PC-3 (cell line): ENCODE measurements at regions not wholly inside any gene's neighbourhood (a gene's known extent, or its start where the extent isn't known, plus 50 kb on each side); places are given as distances from the start of the nearest gene placed in this dataset.

ENCODE experiments used
- ATAC-seq: fragments of 200-7000 bp; cut with Tn5 transposase; 2 replicates; pipeline ENCODE4 v1.9.1; 2020; ENCODE audit warnings: mild to moderate bottlenecking, moderate library complexity
- BruUV-seq: library from RNA; stranded (reverse); fragments of 400-500 nt; replicated peaks from 2 replicates; lab custom pipeline; 2021; lab: Mats Ljungman, UMichigan
- CTCF ChIA-PET: fragments of 300-600 bp; sonication (Branson Sonifier 250); formaldehyde crosslinking; loops from one replicate; lab custom pipeline; 2022; ENCODE audit warnings: antibody characterized with exemption; lab: Charles Lee
- POLR2A ChIA-PET: fragments of 300-600 bp; sonication (Branson Sonifier 250); formaldehyde crosslinking; loops from one replicate; lab custom pipeline; 2022; ENCODE audit warnings: antibody characterized with exemption; ENCODE audit not compliant: unreplicated experiment; lab: Charles Lee
- DNase-seq: peaks from one replicate; pipeline ENCODE4 v3.0.0-alpha.2; 2015
- H2AFZ ChIP-seq: fragments of 300-600 bp; sonication (generic); 2 replicates; pipeline ENCODE4 v1.6.0; 2016; ENCODE audit warnings: antibody characterized with exemption, low read length
- H3F3A ChIP-seq: fragments of 300-600 bp; sonication (generic); one replicate; pipeline ENCODE4 v1.6.0; 2017; ENCODE audit warnings: antibody characterized with exemption, low read length, control low read depth, mild to moderate bottlenecking; ENCODE audit not compliant: unreplicated experiment
- H3K27ac ChIP-seq: fragments of 300-600 bp; sonication (generic); 2 replicates; pipeline ENCODE4 v1.5.1; 2016; ENCODE audit warnings: mild to moderate bottlenecking, low read length
- H3K27me3 ChIP-seq: fragments of 300-600 bp; sonication (generic); 2 replicates; pipeline ENCODE4 v1.6.1; 2016; ENCODE audit warnings: low read length, mixed read lengths
- H3K36me3 ChIP-seq: fragments of 300-600 bp; sonication (generic); 2 replicates; pipeline ENCODE4 v1.6.1; 2016; ENCODE audit warnings: low read depth, mixed run types, low read length, mixed read lengths
- H3K4me1 ChIP-seq: fragments of 300-600 bp; sonication (generic); 2 replicates; pipeline ENCODE4 v1.5.1; 2016; ENCODE audit warnings: low read length; ENCODE audit not compliant: insufficient read depth
- H3K4me2 ChIP-seq: fragments of 300-600 bp; sonication (generic); 2 replicates; pipeline ENCODE4 v1.6.0; 2016; ENCODE audit warnings: low read length
- H3K4me3 ChIP-seq: fragments of 300-600 bp; sonication (generic); 2 replicates; pipeline ENCODE4 v1.5.1; 2016; ENCODE audit warnings: mild to moderate bottlenecking, low read length, mixed read lengths
- H3K79me2 ChIP-seq: fragments of 300-600 bp; sonication (generic); 2 replicates; pipeline ENCODE4 v1.6.1; 2017; ENCODE audit warnings: low read length, mixed read lengths
- H3K9ac ChIP-seq: fragments of 300-600 bp; sonication (generic); 2 replicates; pipeline ENCODE4 v1.6.0; 2016; ENCODE audit warnings: mild to moderate bottlenecking, low read length
- H3K9me2 ChIP-seq: fragments of 300-600 bp; sonication (generic); replicated peaks from 2 replicates; pipeline ENCODE4 v1.6.1; 2016; ENCODE audit warnings: mixed run types, low read length, mixed read lengths
- H3K9me3 ChIP-seq: fragments of 300-600 bp; sonication (generic); 2 replicates; pipeline ENCODE4 v1.6.1; 2016; ENCODE audit warnings: low read length, mixed read lengths
- H4K20me1 ChIP-seq: fragments of 300-600 bp; sonication (generic); 2 replicates; pipeline ENCODE4 v1.6.1; 2016; ENCODE audit warnings: low read length, mixed read lengths
- EZH2 ChIP-seq: fragments of 300-600 bp; sonication (generic); IDR thresholded peaks from one replicate; pipeline ENCODE4 v1.6.1; 2017; ENCODE audit warnings: antibody characterized with exemption, mild to moderate bottlenecking, low read length; ENCODE audit not compliant: unreplicated experiment
- intact Hi-C: fragments of 100-400 bp; cut with micrococcal nuclease; formaldehyde crosslinking; loops from 2 replicates; pipeline ENCODE4 v1.9.0; 2023
- TF ChIP-seq, protein P1 (sequence below): fragments of 300-600 bp; sonication (generic); conservative IDR thresholded peaks from 2 replicates; pipeline ENCODE4 v1.5.1; 2017; ENCODE audit warnings: antibody characterized with exemption, low read depth, mild to moderate bottlenecking, low read length

DNA sequence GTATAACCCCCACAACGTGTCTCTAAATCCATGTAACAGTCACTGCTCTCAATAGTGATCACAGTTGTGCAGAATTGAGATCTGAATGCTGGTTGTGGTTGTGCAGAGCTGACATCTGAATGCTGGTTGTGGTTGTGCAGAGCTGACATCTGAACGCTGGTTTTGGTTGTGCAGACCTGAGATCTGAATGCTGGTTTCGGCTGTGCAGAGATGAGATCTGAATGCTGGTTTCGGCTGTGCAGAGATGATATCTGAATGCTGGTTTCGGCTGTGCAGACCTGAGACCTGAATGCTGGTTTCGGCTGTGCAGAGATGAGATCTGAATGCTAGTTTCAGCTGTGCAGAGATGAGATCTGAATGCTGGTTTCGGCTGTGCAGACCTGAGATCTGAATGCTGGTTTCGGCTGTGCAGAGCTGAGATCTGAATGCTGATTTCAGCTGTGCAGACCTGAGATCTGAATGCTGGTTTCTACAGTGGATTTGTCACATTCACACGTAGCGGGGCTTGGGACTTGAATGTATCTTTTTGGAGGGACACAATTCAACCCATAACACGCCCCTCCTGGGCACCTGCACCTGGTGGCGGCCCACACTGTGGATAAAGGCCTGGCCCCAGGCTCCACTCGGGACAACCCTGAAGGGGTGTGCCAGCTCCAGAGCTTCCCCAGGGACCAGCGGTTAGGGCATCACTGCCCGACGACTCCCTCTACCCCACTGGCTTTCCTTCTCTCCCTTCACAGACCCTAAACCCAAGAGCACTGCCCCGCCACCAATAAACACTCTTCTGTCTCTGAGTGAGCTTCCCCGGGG lies 51.1 kb upstream of the SLC66A3 start:
- ChIA-PET POLR2A (no interaction called here), CTCF (no interaction called here)
- no peak for DNase-seq
- no TSS peak for BruUV-seq
- Histone ChIP-seq H3F3A (no peaks in the 10 kb centered on the region), H2AFZ (no peak overlapping the region), H3K27ac (no peak overlapping the region), H3K36me3 (no peaks in the 10 kb centered on the region), H3K9me2 (no peaks in the 10 kb centered on the region), H4K20me1 (no peaks in the 10 kb centered on the region), H3K4me2 (no peak overlapping the region), H3K79me2 (no peaks in the 10 kb centered on the region), H3K27me3 (no peaks in the 10 kb centered on the region), H3K9me3 (no peaks in the 10 kb centered on the region), H3K4me3 (no peak overlapping the region), H3K4me1 (peaks cover 6% of the 10 kb centered on the region), H3K9ac (no peak overlapping the region)
- ATAC-seq = no peak
- intact Hi-C loops = no loop called here
- no peak for TF ChIP-seq EZH2

DNA sequence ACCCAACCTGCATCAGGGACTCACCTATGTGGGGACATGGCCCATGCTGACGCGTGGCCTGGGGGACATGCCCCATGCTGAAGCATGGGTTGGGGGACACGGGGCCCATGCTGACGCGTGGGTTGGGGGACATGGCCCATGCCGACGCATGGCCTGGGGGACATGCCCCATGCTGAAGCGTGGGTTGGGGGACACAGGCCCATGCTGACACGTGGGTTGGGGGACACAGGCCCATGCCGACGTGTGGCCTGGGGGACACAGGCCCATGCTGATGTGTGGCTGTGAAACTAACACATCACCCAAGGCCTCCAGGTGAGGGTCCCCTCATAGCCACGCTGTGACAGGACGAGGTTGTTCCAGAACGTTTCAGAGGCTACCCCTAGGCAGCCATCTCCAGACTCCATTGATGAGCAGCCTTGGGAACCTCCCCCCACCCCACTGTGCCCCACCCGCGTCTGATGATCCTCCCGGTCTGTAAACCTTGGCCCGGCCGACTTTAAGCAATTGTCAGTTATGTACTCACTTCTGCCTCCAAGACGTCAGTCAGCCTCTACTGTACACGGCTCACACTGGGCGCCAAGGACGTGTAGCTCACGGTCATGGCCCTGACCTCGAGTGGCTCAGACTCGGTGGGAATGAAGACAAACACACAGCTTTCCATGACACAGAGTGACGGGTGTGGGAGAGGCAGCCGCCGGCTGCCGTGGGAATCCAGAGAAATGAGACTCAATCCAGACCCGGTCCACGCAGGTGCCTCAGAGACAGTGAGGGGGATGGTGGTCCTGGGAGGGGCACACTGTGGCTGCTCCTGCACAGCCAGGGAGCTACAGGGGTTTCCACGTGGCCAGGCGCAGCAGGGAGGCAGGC lies 50.2 kb upstream of the SLC66A3 start:
- Histone ChIP-seq H3K79me2 (no peaks in the 10 kb centered on the region), H3K4me2 (no peak overlapping the region), H3K36me3 (no peaks in the 10 kb centered on the region), H3K27ac (no peak overlapping the region), H3K4me1 (peaks cover 6% of the 10 kb centered on the region), H3K27me3 (no peaks in the 10 kb centered on the region), H4K20me1 (no peaks in the 10 kb centered on the region), H2AFZ (no peak overlapping the region), H3F3A (no peaks in the 10 kb centered on the region), H3K9me3 (no peaks in the 10 kb centered on the region), H3K4me3 (no peak overlapping the region), H3K9ac (no peak overlapping the region), H3K9me2 (no peaks in the 10 kb centered on the region)
- ATAC-seq = no peak
- intact Hi-C loops = no loop called here
- no TSS peak for BruUV-seq
- ChIA-PET CTCF (interaction anchor here (0.7 kb wide), 1 partner anchor 671 kb away, joined by 10 read pairs; no protein-coding TSS in a partner anchor), POLR2A (no interaction called here)
- DNase-seq = no peak
- TF ChIP-seq, protein P1, sequence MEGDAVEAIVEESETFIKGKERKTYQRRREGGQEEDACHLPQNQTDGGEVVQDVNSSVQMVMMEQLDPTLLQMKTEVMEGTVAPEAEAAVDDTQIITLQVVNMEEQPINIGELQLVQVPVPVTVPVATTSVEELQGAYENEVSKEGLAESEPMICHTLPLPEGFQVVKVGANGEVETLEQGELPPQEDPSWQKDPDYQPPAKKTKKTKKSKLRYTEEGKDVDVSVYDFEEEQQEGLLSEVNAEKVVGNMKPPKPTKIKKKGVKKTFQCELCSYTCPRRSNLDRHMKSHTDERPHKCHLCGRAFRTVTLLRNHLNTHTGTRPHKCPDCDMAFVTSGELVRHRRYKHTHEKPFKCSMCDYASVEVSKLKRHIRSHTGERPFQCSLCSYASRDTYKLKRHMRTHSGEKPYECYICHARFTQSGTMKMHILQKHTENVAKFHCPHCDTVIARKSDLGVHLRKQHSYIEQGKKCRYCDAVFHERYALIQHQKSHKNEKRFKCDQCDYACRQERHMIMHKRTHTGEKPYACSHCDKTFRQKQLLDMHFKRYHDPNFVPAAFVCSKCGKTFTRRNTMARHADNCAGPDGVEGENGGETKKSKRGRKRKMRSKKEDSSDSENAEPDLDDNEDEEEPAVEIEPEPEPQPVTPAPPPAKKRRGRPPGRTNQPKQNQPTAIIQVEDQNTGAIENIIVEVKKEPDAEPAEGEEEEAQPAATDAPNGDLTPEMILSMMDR = no peak
